Eye (tissue), 1 donor: ENCODE measurements at regions not wholly inside any gene's neighbourhood (a gene's known extent, or its start where the extent isn't known, plus 50 kb on each side); places are given as distances from the start of the nearest gene placed in this dataset.

ENCODE experiments used
- DNase-seq: peaks from one replicate; pipeline ENCODE4 v3.0.0-alpha.2; 2015

DNA sequence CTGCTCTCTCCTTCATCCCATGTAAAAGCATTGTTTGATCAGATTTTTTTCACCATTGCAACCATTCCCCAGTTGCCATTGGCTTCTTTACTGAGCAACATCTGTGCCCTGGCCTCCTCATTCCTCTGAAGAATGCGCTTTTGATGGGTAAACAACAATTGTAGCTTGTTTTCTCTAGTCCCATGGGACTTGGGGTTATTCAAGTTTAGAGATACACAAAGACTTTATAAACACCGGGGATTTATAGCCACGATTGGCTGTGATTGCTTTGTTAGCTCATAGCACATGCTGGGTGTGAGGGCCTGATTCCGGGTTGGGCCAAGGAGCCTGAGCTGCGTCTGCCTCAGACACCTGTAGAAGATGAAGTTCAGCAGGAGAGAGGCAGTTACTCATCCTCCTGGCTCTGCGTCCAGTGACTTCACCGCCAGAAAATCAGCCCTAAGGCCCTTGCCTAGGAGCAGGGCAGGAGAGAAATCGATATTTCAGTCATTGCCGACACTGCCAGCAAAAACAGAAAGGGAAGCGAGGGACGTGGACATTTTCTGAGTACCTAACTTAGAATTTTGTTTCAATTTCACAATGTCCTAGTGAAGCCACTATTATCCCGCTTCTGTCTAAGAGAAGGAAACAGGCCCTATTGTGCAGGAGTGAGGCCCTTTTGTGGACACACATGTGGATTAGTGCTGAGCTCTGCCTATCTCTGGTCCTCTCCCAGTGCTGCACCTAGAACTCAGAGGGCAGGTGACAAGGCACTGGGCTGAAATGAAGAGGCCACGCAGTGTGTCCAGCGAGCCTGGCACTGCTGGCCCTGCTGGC is 159.8 kb upstream of the USP24 start:
- no peak for DNase-seq

DNA sequence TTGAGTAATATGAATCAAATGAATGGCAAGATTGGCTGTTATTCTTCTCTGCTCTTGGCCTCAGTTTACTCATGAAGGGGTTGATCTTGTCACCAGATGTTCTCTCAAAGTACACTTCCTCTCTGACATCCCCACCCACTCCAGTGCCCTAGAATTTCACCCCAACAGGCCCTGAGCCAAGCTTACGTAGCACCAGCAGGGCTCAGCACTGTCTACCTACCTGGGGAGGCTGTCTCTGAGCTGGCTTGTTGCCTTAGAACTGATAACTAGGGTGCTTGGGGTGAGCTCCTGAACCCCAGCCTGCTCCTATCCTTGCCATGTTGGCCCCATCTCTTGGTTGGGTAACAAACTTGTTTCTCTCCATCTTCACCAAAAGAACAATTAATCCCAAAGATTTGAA is 159.1 kb upstream of the USP24 start:
- no peak for DNase-seq

DNA sequence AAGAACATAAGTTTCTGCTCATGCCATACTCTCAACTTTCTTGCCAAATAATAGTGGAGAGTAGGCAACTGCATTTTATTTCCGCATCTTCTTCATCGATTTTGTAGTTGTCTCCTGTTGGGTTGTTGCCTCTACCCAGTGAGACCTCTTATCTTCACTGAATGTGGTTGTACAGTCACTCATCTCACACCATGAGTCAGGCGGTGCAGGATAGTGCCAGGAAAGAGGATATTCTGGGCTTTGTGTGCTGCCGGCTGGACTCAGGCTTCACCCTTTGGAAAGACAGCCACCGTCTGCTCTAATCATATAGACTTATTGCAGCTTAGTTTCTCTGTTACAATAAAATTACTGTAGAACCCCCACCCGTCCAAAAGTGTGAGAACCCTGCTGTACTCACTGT is 154.3 kb upstream of the USP24 start:
- no peak for DNase-seq

DNA sequence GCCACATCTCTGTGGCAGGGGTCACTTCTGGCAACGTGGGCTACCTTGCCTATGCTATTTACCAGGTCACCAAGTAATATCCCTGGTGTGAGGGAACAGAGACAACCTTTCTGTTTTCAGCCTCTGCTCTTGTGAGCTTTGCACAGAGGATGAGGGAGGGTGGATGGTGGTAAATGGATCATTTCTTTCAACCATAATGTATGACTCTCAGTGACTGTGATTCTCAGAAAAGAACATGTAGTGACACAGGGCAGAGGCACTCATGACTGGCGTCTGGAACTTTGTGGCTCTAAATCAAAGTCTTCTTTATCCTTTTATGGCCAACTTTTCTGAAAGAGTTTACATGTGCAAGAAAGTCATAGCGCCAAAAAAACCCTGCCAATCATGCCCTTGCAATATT is 153.5 kb upstream of the USP24 start:
- DNase-seq = no peak

DNA sequence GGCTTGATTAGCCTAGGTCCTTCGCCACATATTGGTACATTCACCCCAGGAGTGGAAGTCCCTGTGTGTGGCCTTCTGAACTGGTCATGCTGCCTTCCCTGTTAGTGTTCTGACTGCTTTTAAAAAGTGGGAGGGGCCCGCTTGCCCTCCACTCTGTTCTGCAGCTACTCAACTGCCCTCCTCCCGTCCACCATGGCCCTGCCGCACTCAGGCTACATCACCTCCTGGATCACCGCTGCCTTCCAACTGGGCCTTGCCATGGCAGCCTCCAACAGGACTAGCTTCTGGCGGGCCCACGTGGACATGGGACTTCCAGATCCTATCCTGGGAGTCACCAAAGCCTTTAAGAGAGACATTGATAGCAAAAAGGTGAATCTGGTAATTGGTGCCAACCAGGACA is 152.1 kb upstream of the USP24 start:
- DNase-seq = no peak

DNA sequence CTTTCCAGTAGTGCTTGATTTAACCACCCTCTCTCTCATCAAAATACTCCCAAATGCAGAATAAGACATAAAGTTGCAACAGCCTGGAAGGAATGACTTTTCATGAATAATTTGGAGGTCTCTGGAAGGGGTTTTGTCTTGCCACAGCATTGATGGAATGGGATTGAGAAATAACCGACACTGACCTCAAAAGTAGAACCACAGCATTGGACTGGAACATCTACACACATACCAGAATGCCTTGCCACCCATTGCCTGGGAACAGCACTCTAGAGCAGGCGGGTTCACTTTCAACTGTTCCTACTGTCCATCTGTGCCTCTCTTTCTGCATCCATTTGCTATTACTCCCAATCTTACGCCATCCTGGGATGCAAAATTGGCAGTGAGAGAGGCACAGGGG is 149.1 kb upstream of the USP24 start:
- no peak for DNase-seq

DNA sequence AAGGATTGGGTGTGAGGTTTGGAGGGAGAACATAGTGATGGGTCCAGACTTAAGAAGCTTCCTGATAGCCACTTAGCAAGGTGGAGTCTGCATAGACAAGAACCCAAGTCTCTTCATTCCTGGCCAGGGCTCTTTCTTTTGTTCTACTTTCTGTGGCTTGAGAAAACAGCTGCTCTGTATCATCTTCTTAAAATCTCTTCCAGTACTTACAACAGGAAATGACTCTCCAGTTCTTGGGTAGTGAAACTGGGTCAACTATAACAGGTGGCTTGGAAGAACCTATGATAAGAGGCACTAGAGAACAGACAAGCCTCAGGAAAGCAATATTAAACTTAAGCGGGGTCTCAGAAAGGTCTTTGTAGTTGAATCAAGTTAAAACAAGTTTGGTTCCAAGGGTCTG is 148.1 kb upstream of the USP24 start:
- DNase-seq = no peak

DNA sequence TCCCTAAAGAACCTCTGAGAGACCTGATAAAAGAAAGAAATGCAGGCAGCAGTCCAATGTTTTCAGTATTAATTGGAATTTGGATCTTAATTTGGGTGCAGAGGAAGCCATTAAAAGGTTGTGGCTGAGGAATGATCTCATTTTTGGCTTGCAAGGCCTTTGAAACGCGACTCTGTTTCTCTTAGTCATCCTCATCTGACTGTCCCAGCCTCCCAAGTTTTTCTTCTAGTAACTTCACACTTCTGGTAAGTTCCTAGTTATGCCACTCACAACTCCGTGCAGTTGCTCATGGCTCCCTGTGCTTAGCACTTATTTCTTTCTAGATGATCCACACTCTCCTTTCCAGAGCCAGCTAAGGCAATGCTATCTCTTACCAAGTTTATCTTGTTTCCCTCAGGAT is 147.4 kb upstream of the USP24 start:
- no peak for DNase-seq

DNA sequence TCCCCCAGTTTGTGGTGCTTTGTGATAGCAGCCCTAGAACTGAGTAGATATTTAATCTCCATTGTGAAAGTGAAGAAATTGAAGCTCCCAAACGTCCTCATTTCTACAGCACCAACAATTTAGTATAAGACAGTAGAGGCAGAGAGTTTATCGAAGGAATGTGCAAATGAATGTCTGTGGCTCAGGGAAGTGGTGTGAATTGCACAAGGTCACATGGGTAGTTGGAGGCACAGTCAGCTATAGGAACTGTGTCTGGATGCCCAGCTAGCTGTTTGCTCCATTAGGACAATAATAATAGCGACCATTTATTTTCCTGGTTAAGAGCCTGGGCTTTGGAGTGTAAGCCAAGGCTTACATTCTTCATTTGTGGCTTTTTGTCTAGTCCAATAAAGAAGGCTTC is 144.4 kb upstream of the USP24 start:
- DNase-seq = no peak

DNA sequence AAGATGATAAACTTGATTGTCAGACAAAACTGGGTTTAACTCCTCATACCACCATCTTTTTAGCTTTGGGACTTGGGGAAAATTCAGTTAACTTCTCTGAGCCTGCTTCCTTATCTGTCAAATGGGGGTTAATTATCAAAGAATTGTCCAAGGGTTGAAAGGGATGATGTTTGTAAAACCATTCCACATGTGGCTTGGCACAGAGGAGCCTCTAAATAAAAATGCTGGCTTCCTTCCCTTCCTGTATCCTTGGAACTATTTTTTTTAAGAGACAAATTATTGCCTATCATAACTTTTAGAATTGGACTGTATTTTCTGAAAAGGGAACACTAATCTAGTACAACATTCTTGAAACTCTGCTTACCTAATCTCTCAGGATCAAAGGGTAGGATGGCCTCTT is 143.4 kb upstream of the USP24 start:
- DNase-seq = no peak

DNA sequence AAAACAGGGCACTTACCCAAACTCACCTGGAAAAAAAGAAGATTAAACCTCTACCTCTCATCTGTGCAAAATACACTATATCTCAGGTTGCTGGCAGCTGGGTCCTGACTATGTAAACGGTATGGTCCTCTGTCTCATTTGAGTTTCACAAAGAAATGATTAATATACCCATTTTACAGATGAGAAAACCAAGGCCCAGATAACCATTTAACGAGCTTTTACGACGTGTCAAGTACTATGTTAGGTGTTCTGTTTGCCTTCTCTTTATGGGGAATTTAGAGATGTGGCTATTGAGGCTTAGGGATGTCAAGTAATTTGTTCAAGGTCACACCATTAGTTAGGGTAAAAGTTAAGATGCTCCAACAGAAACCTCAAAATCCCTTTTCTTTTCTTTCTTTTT is 140.4 kb upstream of the USP24 start:
- no peak for DNase-seq

DNA sequence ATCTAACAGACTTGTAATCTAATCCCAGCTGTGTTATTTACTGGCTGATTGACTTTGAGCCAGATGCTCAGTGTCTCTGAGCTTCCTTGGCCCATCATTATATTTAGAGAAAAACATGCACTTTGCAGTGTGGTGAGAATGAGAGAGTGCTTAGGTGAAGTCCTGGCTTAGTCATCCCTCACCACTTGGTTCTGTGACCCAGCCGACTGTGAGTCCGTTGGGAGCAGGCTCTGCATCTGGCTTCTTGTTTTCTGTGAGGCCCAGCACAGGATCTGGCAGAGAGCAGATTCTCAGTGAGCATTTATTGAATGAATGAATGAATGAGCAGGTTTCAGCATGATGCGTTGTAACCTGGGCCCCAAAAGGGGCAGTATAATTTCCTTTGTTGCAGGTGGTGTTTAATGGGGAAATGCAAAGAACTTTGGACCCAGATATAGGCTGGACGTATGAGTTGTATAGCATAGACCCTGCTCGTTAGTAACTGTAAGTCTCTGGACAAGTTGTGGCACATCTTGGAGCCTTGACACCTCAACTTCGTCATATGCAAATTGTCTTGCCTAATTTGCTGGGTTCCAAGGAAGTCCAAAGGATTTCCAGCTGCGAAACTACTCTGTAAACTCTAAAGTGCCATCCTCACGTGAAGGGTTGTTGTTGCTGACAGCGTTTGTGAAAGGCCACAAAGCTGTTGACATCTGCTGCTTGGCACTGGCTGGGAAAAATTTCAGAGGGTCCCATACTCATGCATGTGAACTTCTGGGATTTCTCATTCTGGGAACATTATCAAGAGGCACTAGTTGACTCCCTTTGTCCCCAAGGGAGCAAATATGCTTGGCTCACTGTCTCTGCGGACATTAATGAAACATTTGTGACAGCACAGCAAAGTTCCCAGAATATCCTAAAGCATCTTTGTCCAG is 138.8 kb upstream of the USP24 start:
- DNase-seq = no peak

DNA sequence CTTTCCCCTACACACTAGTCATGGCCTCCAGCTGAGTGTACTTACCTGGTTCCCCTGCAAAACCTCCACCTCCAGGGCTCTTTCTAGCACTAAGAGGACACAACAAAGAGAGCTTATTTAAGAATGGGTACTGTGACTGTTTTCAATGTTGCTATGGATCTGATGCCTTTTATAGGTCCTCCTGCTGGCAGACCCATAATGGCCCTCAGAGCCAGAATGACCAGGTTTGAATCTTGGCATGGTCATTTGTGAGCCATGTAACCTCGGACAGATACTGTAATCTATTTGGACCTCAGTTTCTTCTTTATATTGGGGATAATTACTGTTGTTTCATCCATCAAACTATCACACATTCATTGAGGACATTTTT is 137.6 kb upstream of the USP24 start:
- DNase-seq = no peak

DNA sequence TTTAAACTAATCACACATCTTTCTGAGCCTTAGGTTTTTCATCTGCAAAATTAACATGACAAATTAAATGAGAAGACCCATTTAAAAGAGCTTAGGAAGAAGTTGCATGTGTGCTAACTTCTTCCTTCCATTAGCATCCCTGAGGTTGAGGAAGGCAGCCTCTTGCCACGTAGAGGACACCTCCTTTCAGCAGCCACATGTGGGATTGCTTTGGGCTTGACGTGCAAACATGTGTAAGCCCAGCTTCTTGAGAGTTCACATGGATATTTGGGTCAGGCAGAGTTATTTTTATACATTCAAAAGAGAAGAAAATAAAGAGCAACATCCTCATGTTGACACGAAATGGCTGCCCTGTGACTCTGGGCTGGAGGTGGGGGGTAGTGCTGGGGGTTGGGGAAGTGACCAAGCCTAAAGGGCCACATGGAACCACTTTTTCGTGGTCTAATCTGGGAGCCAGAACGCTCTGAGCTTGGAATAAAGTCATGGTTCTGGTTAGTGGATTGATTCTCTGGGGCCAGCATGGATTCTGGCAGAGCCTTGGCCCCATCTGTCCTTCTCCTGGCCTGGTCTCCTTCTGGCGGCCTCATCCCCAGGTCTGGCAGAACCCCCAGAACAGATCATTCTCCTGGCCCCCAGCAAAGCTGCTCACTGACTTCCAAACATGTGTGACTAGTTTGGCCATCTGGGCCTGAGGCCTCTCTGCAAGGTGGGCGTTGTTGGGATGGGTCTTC is 137.1 kb upstream of the USP24 start:
- no peak for DNase-seq

DNA sequence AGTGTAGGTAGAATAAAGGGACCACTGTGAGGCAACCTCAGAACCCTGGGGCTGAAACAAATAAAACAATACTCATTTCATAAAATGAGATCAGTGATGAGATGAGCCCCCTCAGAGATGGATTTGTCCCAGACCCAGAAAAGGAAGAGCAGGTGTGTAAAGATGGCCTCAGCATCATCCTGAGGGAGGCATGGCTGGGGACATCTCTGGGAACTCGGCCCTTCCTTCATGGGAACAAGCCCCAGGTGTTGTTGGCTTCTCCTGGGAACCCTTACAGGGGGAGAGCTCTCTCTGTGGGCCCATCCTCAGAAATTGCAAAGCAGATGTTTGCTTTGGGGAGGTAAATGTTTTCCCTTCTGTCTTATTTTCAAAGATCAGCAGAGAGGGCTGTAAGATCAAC is 133.2 kb upstream of the USP24 start:
- no peak for DNase-seq

DNA sequence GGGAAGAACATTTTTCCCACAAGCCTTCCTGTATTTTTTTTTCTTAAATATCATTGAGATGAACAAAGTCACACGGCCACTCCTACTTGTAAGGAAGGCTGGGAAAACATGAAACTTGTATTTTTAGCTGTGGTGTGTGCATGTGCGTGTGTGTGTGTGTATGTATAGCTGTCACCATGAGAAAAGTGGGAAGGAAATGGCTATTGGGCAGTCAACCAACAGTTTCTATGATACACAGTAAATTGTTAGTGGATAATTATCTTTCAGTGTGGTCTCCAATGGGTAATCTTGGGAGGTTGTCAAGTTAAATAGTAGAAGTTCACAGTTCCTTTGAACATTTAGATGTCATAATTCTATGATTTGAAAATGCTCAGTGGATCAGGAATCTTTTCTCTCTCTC is 132.7 kb upstream of the USP24 start:
- no peak for DNase-seq

DNA sequence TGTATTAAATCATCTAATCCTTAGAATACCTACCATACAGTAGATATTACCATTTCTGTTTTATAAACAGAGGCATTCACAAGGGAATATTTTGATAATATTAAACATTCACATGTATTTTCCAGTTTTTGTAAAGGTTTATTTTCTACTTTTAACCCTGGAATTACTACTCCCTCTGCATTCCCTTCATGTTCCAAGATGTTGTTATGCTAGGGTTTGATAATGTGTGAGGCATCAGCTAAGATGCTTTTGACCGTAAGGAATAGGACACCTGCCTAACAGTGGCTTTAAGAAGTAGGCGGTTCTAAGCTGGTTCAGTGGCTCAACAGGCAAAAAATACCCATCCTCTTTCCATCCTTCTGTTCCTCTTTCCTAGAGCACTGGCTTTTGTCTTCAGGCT is 131.9 kb upstream of the USP24 start:
- no peak for DNase-seq

DNA sequence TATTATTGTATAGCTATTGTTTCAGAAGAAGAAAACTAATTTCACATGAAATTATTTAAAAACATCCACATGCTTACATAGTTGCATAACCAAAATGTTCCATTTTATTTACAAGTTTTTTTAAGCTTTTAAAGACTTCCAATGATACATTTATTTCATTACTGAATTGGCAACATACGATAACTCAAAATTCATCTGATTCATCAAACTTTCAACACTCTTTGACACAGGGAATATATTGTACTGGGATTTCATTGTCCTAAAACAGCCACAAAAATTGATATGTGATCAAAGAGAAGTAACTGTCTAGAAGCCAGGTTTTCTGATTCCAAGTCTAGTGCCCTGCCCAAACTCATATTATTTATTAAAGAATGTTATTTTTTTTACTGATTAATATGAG is 131.4 kb upstream of the USP24 start:
- DNase-seq = no peak

DNA sequence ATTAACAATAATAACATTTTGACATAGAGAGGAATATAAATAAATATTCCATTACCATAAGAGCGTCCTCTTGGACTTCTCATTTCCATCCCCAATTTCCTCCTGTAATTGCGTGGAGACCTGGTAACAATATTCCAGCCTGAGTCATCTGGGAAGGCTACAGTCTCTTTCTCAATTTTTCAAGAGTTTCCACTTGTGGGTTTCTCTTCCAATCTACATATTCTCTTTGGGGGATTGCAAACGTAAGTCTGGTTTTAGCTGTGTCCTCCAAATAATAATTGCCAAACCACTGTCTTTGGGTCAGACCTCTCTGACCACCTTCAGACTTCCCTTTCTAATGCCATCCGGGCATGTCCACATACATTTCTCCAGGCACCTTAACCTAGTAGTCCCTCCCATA is 124.5 kb upstream of the USP24 start:
- DNase-seq = no peak

DNA sequence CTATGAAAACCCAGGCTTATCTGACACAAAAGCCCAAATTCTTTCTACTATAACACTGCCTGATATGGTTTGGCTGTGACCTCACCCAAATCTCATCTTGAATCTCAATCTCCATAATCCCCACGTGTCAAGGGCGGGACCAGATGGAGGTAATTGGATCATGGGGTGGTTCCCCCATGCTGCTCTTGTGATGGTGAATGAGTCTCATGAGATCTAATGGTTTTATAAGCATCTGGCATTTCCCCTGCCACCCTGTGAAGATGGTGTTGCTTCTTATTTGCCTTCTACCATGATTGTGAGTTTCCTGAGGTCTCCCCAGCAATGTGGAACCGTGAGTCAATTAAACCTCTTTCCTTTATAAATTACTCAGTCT is 123.3 kb upstream of the USP24 start:
- no peak for DNase-seq

DNA sequence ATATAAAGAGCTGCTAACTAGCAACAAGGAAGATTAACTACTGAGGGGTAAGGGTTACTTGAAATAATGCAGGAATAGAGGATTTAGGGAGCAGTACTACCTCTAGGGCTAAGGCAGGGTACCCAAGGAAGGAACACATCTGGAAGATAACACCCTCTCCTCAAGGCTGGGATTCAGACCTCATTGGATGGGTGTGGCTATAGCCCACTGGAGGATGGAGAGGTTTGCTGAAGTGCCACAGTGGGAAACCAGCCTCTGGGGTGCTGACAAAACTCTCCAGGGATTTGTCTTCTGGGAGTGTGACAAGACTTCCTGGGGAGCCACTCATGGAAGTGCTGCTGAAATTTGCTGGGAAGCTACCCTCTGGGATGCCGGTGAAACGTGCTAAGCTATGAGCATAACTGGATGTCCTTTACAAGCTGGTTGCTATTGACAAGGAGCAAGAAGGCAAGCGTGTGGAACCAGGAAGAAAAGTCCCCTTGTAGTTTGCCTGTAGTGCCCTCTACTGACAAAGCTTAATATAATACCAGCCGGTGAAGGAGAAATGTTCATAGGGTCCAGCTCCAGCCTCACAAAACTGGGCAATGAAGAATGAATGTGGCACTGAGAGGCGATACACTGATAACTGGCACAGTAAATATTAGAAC is 122.8 kb upstream of the USP24 start:
- DNase-seq = peak; percentile 62

DNA sequence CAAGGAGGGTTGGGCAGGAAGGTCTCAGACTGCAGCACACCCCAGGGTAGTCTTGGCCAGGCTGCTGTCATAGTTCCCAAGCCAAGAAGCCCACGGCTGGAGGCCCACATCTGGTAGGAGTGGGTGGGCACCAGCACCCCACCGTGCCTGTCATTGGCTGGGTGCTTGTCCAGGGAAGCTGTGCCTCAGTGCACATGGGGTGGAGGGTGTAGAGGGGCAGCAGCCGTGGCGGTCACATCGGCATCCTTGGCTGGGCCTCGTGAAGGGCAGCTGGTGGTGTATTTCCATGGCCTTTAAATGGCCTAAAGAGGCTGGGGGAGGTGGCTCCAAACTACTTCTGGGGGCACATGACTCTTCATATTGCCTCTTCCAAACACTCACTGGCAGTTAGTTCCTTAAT is 119.6 kb upstream of the USP24 start:
- DNase-seq = no peak

DNA sequence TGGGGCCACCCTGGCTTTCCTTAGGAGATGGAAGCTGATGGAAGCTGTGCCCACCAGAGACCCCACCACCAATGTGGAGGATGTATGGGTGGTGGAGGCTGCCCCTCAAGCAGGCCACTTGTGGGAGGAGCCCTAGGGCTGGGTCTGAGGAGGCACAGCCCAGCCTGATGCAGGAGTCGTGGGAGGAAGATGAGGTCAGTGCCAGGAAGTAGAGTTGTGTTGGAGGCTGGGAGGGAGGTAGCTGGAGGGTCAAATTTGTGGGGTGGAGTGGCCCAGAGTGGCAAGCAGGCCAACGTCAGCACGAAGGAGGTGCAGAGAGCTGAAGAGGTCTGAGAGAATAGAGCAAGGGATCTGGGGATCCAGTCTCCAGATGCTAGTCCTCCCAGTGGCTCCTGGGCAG is 119.0 kb upstream of the USP24 start:
- DNase-seq = no peak
